NCI-H526 treated with DMSO at 0.1 percent for 48 hours (cell line): ENCODE measurements at regions not wholly inside any gene's neighbourhood (a gene's known extent, or its start where the extent isn't known, plus 50 kb on each side); places are given as distances from the start of the nearest gene placed in this dataset.
A peak's percentile ranks its signal among the peaks of the same experiment; 100 is the strongest.

Source experiments
- DNase-seq: peaks from one replicate; lab custom pipeline; 2025; lab: John Stamatoyannopoulos, UW

- DNase-seq, result no peak
Observed at GRCh38 chr1:48164571-48164970, 57.9 kb upstream of the SLC5A9 start.

GRCh38 chr1:48160486-48161132 is 61.9 kb upstream of the SLC5A9 start:
- no peak for DNase-seq

- no peak for DNase-seq
Observed at GRCh38 chr1:48139275-48139674, 83.2 kb upstream of the SLC5A9 start.

GRCh38 chr1:48127735-48128685 is 94.5 kb upstream of the SLC5A9 start:
- no peak for DNase-seq

GRCh38 chr1:48123647-48124046 is 98.9 kb upstream of the SLC5A9 start:
- DNase-seq, result no peak

- DNase-seq, result no peak
Observed at GRCh38 chr1:48121955-48122354, 100.6 kb upstream of the SLC5A9 start.

- no peak for DNase-seq
Observed at GRCh38 chr1:48120621-48121020, 101.9 kb upstream of the SLC5A9 start.

GRCh38 chr1:48115835-48116234 is 106.7 kb upstream of the SLC5A9 start:
- no peak for DNase-seq

- DNase-seq, result no peak
Observed at GRCh38 chr1:48114596-48115382, 107.7 kb upstream of the SLC5A9 start.

- DNase-seq, result peak; percentile 34
Observed at GRCh38 chr1:48109390-48110013, 112.3 kb upstream of the TRABD2B start.

GRCh38 chr1:48107516-48107915 is 110.3 kb upstream of the TRABD2B start:
- no peak for DNase-seq

- DNase-seq, result no peak
Observed at GRCh38 chr1:48106049-48106448, 108.9 kb upstream of the TRABD2B start.

- DNase-seq, result no peak
Observed at GRCh38 chr1:48105165-48105564, 108.0 kb upstream of the TRABD2B start.

- DNase-seq, result no peak
Observed at GRCh38 chr1:48103495-48103894, 106.3 kb upstream of the TRABD2B start.

GRCh38 chr1:48102766-48103165 is 105.6 kb upstream of the TRABD2B start:
- DNase-seq, result no peak

GRCh38 chr1:48099072-48099773 is 102.0 kb upstream of the TRABD2B start:
- no peak for DNase-seq

- DNase-seq, result peak; percentile 80
Observed at GRCh38 chr1:48093696-48094528, 96.7 kb upstream of the TRABD2B start.

GRCh38 chr1:48093147-48093546 is 96.0 kb upstream of the TRABD2B start:
- DNase-seq, result no peak

GRCh38 chr1:48092401-48092800 is 95.2 kb upstream of the TRABD2B start:
- no peak for DNase-seq

GRCh38 chr1:48089356-48089891 is 92.2 kb upstream of the TRABD2B start:
- no peak for DNase-seq
